HG02840 (cell line): ENCODE measurements at regions not wholly inside any gene's neighbourhood (a gene's known extent, or its start where the extent isn't known, plus 50 kb on each side); places are given as distances from the start of the nearest gene placed in this dataset.
"Not testable (repeated sequence)": the region's sequence is repeated elsewhere in the genome, so short reads cannot be mapped to it uniquely, and the experiment has no call there.

Experiments used
- ATAC-seq: cut with Tn5 transposase; IDR thresholded peaks from one replicate; pipeline ENCODE4 v1.9.1; 2021; ENCODE audit warnings: mild to moderate bottlenecking, moderate library complexity, moderate number of reproducible peaks; ENCODE audit not compliant: unreplicated experiment, low FRiP score

GRCh38 chr1:185412385-185413087 is 95.5 kb upstream of the IVNS1ABP start:
- ATAC-seq = no peak

GRCh38 chr1:185409763-185410528 is 92.9 kb upstream of the IVNS1ABP start:
- no peak for ATAC-seq

- ATAC-seq = no peak
Observed at GRCh38 chr1:185409345-185409744, 92.3 kb upstream of the IVNS1ABP start.

GRCh38 chr1:185408700-185409270 is 91.7 kb upstream of the IVNS1ABP start:
- ATAC-seq = no peak

GRCh38 chr1:185406691-185407009 is 89.6 kb upstream of the IVNS1ABP start:
- ATAC-seq = no peak

- ATAC-seq = no peak
Observed at GRCh38 chr1:185406006-185406690, 89.1 kb upstream of the IVNS1ABP start.

- ATAC-seq = no peak
Observed at GRCh38 chr1:185404907-185405568, 88.0 kb upstream of the IVNS1ABP start.

GRCh38 chr1:185404291-185404690 is 87.2 kb upstream of the IVNS1ABP start:
- no peak for ATAC-seq

GRCh38 chr1:185402930-185403329 is 85.9 kb upstream of the IVNS1ABP start:
- ATAC-seq = no peak

GRCh38 chr1:185401019-185401418 is 84.0 kb upstream of the IVNS1ABP start:
- no peak for ATAC-seq

- no peak for ATAC-seq
Observed at GRCh38 chr1:185400052-185400451, 83.0 kb upstream of the IVNS1ABP start.

- no peak for ATAC-seq
Observed at GRCh38 chr1:185398599-185398998, 81.6 kb upstream of the IVNS1ABP start.

GRCh38 chr1:185398022-185398421 is 81.0 kb upstream of the IVNS1ABP start:
- ATAC-seq = no peak

GRCh38 chr1:185397183-185397582 is 80.1 kb upstream of the IVNS1ABP start:
- ATAC-seq = no peak

GRCh38 chr1:185396126-185396525 is 79.1 kb upstream of the IVNS1ABP start:
- no peak for ATAC-seq

- no peak for ATAC-seq
Observed at GRCh38 chr1:185393815-185394214, 76.8 kb upstream of the IVNS1ABP start.

GRCh38 chr1:185393205-185393604 is 76.2 kb upstream of the IVNS1ABP start:
- ATAC-seq = no peak

- ATAC-seq = no peak
Observed at GRCh38 chr1:185388815-185389214, 71.8 kb upstream of the IVNS1ABP start.

- no peak for ATAC-seq
Observed at GRCh38 chr1:185388346-185388745, 71.3 kb upstream of the IVNS1ABP start.

- no peak for ATAC-seq
Observed at GRCh38 chr1:185385991-185386390, 68.9 kb upstream of the IVNS1ABP start.

- ATAC-seq = not testable (repeated sequence)
Observed at GRCh38 chr1:185383805-185384204, 66.8 kb upstream of the IVNS1ABP start.
